CD4-positive, CD25-positive, alpha-beta regulatory T cell (primary cell): ENCODE measurements at regions not wholly inside any gene's neighbourhood (a gene's known extent, or its start where the extent isn't known, plus 50 kb on each side); places are given as distances from the start of the nearest gene placed in this dataset.

Source experiments
- ATAC-seq, 2 donors: fragments of 150-1000 bp; cut with Tn5 transposase; one replicate each; pipeline ENCODE4 v1.10.0; 2021; ENCODE audit warnings: low read depth in 2 of 2, moderate number of reproducible peaks in 2 of 2, moderate library complexity in 1 of 2
- DNase-seq, 3 donors: peaks; one replicate each; pipeline versions ENCODE4 v3.0.0 to v3.0.0-alpha.2; 2012 to 2022; ENCODE audit warnings: mixed read lengths in 1 of 3
- H3K27ac ChIP-seq: one replicate; pipeline ENCODE4 v1.7.0; 2013; ENCODE audit warnings: mild to moderate bottlenecking, low read length; ENCODE audit not compliant: insufficient read depth, poor library complexity, severe bottlenecking
- H3K27me3 ChIP-seq: one replicate; pipeline ENCODE4 v1.7.0; 2013; ENCODE audit warnings: low read length; ENCODE audit not compliant: control insufficient read depth, insufficient read depth
- H3K36me3 ChIP-seq: one replicate; pipeline ENCODE4 v1.7.0; 2013; ENCODE audit warnings: mild to moderate bottlenecking, low read length, moderate library complexity; ENCODE audit not compliant: control insufficient read depth, insufficient read depth
- H3K4me1 ChIP-seq: 2 replicates; pipeline ENCODE4 v1.7.0; 2013; ENCODE audit warnings: mild to moderate bottlenecking, low read length; ENCODE audit not compliant: insufficient read depth, control insufficient read depth, poor library complexity, severe bottlenecking
- H3K4me3 ChIP-seq: one replicate; pipeline ENCODE4 v1.7.0; 2013; ENCODE audit warnings: low read depth, mild to moderate bottlenecking, low read length, moderate library complexity
- H3K9me3 ChIP-seq, 2 experiments: 1 replicate in 1 of 2; 2 replicates in 1 of 2; pipeline ENCODE4 v1.7.0; 2013; ENCODE audit warnings: low read length in 2 of 2, mild to moderate bottlenecking in 1 of 2, moderate library complexity in 1 of 2; ENCODE audit not compliant: control insufficient read depth in 2 of 2
- H3K27ac Mint-ChIP-seq, 3 donors: one replicate each; pipeline ENCODE4 v1.8.0; 2020 to 2022; ENCODE audit warnings: mild to moderate bottlenecking in 3 of 3, mixed read lengths in 3 of 3, moderate library complexity in 2 of 3
- H3K27me3 Mint-ChIP-seq: one replicate; pipeline ENCODE4 v1.8.0; 2022; ENCODE audit warnings: mild to moderate bottlenecking, mixed read lengths
- H3K36me3 Mint-ChIP-seq: one replicate; pipeline ENCODE4 v1.8.0; 2020; ENCODE audit warnings: mixed read lengths
- H3K4me1 Mint-ChIP-seq, 4 donors: one replicate each; pipeline ENCODE4 v1.8.0; 2020 to 2022; ENCODE audit warnings: mixed read lengths in 4 of 4, mild to moderate bottlenecking in 1 of 4
- H3K4me3 Mint-ChIP-seq, 4 donors: one replicate each; pipeline ENCODE4 v1.8.0; 2020 to 2022; ENCODE audit warnings: mild to moderate bottlenecking in 4 of 4, mixed read lengths in 4 of 4, moderate library complexity in 3 of 4
- H3K9me3 Mint-ChIP-seq, 7 donors: one replicate each; pipeline ENCODE4 v1.8.0; 2020 to 2022; ENCODE audit warnings: mixed read lengths in 7 of 7, mild to moderate bottlenecking in 3 of 7, moderate library complexity in 2 of 7

DNA sequence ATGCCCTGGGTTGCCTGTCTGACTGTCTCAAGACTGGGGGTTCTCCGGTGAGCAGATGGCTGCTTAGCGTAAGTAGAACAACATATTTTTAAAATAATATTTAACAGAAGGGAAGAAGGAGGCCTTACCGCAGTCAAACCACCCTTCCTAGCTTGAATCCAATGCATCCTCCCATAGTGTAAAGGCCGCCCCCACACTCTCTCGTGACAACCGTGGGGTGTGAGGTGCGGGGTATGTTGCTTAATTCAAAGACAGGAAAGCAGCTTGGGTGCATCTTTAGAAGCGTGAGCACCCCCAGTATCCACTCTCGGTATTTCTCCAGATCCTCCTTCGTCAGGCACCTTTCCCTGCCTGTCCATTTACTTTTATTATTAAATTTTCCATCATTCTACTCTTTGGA is 501.2 kb upstream of the CDH4 start:
- Histone ChIP-seq H3K27me3 (no peaks in the 10 kb centered on the region), H3K4me1 (no peaks in the 10 kb centered on the region), H3K9me3 (no peaks in the 10 kb centered on the region), H3K27ac (no peak overlapping the region), H3K36me3 (no peaks in the 10 kb centered on the region), H3K4me3 (no peak overlapping the region)
- ATAC-seq (no peak), DNase-seq (no peak)
- Mint-ChIP-seq H3K9me3 (peaks cover 0 to 6% (median 0%) of the 10 kb centered on the region in 7 donors), H3K27ac (no peak overlapping the region), H3K4me3 (no peak overlapping the region), H3K36me3 (no peaks in the 10 kb centered on the region), H3K27me3 (no peaks in the 10 kb centered on the region), H3K4me1 (no peaks in the 10 kb centered on the region)

DNA sequence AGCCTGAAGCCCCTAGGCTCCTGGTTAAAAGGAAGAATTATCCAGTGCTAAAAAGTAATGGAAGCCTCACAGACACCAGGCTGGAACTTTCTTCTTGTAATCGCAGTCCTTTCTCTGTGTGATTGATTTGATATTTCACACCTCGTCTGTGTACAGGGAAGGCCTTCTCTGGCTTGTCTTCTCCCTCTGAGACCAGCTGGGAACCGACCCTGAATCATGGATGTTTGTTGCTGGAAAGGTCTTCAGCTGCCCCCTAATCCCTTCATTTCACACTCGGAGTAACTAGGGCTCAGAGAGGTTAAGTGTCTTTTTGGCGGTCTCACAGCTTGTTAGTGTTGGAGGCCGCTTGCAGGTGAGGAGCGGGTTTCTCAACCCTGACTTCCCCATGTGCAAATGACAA is 500.2 kb upstream of the CDH4 start:
- H3K27ac Mint-ChIP-seq, result no peak overlapping the region
- Histone ChIP-seq H3K27me3 (no peaks in the 10 kb centered on the region), H3K27ac (no peak overlapping the region), H3K9me3 (no peaks in the 10 kb centered on the region), H3K4me1 (no peaks in the 10 kb centered on the region), H3K4me3 (no peak overlapping the region), H3K36me3 (no peaks in the 10 kb centered on the region)
- no peak for ATAC-seq
- DNase-seq, result no peak
- no peaks in the 10 kb centered on the region for H3K27me3 Mint-ChIP-seq
- peaks cover 0 to 4% (median 0%) of the 10 kb centered on the region in 7 donors for H3K9me3 Mint-ChIP-seq
- no peaks in the 10 kb centered on the region for H3K4me1 Mint-ChIP-seq
- no peak overlapping the region for H3K4me3 Mint-ChIP-seq
- H3K36me3 Mint-ChIP-seq, result no peaks in the 10 kb centered on the region

DNA sequence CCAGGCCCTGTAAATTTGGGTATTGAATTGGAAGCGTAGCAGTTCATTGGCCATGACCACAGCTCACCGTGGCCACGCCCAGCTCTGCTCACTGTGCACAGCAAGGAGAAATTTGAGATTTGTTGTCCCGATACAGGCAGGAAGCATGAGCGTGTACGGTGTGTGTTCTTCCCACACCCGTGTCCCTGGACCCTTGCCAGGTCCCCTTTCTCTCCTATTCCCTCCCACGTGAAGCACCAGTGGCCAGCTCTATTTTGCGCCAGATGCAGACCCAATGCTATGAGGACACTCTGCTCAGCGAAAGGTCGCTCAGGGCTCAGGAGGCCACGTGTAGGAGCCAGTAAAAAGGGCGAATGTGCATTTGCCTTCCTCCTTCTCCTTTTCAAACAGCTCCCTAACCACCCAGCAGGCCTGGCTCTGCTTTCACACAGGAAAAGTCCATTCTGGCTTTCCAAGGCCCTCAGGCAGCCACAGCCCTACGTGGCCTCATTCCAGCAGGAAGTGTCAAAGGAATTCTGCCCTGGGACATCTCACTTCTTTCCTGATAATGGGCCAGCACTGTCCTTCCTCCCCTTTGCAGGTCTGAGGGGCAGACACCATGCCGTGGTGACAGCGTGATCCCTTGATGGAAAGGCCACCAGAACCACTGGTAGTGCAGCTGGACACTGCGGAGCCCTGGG is 499.2 kb upstream of the CDH4 start:
- no peak overlapping the region for H3K27ac Mint-ChIP-seq
- H3K9me3 Mint-ChIP-seq, result peaks cover 0 to 4% (median 0%) of the 10 kb centered on the region in 7 donors
- H3K36me3 ChIP-seq, result no peaks in the 10 kb centered on the region
- no peak overlapping the region for H3K27ac ChIP-seq
- no peak overlapping the region for H3K4me3 ChIP-seq
- no peaks in the 10 kb centered on the region for H3K36me3 Mint-ChIP-seq
- no peaks in the 10 kb centered on the region for H3K9me3 ChIP-seq
- DNase-seq (no peak), ATAC-seq (no peak)
- no peaks in the 10 kb centered on the region for H3K27me3 ChIP-seq
- H3K4me1 Mint-ChIP-seq, result no peaks in the 10 kb centered on the region
- H3K4me1 ChIP-seq, result no peaks in the 10 kb centered on the region
- H3K4me3 Mint-ChIP-seq, result no peak overlapping the region
- no peaks in the 10 kb centered on the region for H3K27me3 Mint-ChIP-seq

DNA sequence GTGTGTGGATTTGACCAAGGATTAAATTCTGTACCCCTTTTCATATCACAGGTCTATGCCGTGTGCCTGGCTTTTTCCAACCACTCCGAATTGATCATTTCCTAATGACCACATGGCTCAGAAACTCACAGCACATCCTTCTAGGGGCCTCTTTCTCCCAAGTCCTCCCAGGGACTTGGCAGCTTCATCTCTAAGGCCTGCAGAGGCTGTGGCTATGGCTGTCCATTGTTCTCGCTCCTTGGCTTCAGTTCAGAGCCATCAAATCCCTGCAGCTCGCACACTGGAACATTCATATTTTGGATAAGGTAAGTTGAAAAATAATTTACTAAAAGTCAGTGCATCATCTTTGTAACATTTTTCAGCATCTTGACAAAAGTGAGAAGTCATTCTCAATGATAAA is 497.2 kb upstream of the CDH4 start:
- H3K4me3 Mint-ChIP-seq, result no peak overlapping the region
- no peaks in the 10 kb centered on the region for H3K4me1 ChIP-seq
- ATAC-seq (no peak), DNase-seq (no peak)
- H3K9me3 Mint-ChIP-seq, result peaks cover 0 to 3% (median 0%) of the 10 kb centered on the region in 7 donors
- no peak overlapping the region for H3K27ac Mint-ChIP-seq
- H3K27ac ChIP-seq, result no peak overlapping the region
- no peak overlapping the region for H3K4me3 ChIP-seq
- H3K27me3 Mint-ChIP-seq, result no peaks in the 10 kb centered on the region
- no peaks in the 10 kb centered on the region for H3K36me3 ChIP-seq
- no peaks in the 10 kb centered on the region for H3K9me3 ChIP-seq
- H3K4me1 Mint-ChIP-seq, result no peaks in the 10 kb centered on the region
- H3K27me3 ChIP-seq, result no peaks in the 10 kb centered on the region
- H3K36me3 Mint-ChIP-seq, result no peaks in the 10 kb centered on the region

DNA sequence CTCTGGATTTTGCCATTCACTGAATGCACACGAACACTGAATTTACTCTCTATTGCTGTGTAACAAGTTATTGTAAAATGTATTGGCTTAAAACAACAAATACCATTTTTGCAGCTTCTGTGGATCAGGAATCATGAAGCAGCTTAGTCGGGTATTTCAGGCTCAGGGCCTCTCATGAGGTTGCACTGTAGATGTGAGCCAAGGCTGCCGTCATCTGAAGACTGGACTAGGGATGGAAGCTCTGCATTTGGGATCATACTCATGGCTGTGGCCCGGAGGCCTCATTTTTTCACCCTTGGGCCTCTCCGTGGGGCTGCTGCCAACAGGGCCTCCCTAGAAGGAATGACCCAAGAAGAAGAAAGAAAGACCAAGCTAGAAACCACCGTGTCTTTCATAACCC is 492.4 kb upstream of the CDH4 start:
- no peak overlapping the region for H3K27ac Mint-ChIP-seq
- ATAC-seq, result no peak

DNA sequence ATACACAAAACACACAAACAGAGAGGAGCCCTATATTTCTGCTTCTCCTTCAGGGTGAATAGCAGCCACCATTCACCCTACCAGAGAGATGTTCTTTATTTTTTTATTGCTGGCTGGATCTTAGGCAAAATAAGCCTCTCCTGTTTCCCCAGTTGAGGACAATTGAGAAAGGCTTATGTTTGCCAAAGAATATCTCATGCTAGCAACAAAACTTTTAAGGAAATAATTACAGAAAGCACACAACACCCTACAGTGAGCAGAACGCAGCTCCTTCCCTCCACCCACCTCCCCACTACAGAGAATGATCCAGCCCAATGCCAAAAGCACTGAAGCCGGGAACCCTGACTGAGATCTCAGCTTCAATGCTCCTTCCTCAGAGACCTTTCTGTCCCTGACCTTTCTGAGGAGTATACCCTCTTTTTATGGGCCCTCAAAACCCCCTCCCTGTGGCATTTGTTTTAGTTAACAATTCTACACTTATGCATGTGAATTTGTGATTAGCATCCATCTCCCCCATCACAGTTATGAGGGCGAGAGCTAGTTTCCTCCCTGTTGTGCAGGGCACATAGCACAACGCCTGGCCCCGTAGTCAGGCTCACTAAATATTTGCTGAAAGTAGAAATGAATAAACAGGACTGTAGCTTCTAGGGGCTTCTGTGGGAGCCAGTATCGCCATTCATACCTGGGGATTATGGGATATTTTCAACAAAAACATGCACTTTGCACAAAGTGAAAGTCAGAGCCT is 491.6 kb upstream of the CDH4 start:
- no peak overlapping the region for H3K27ac Mint-ChIP-seq
- H3K27me3 Mint-ChIP-seq, result no peaks in the 10 kb centered on the region
- H3K4me1 Mint-ChIP-seq, result no peaks in the 10 kb centered on the region

More for the DNA sequence above, 492.4 kb upstream of the CDH4 start:
- Histone ChIP-seq H3K4me3 (no peak overlapping the region), H3K27ac (no peak overlapping the region), H3K36me3 (no peaks in the 10 kb centered on the region), H3K9me3 (no peaks in the 10 kb centered on the region), H3K27me3 (peaks cover 2% of the 10 kb centered on the region), H3K4me1 (no peaks in the 10 kb centered on the region)
- Mint-ChIP-seq H3K36me3 (no peaks in the 10 kb centered on the region), H3K4me3 (no peak overlapping the region), H3K9me3 (peaks cover 0 to 3% (median 0%) of the 10 kb centered on the region in 7 donors), H3K27me3 (no peaks in the 10 kb centered on the region), H3K4me1 (no peaks in the 10 kb centered on the region)
- no peak for DNase-seq

DNA sequence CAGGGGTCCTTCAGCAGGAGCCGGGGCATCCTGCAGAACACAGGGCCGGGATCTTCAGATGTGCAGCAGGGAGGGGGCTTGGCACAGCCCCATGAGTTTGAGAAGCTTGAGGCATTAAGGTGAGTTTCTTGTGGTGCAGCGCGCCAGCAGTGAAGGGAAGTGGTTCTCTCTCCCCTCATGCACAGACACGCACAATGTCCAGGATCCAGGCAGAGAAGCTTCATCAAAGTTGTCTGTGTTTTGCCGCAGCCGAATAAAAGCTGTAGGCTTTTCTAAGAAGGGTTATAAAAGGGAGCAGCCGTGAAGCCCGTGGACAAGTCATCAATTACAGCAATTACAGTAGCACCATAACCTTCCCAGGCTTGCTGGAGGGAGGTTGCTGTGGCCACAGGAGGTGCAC is 491.0 kb upstream of the CDH4 start:
- no peak overlapping the region for H3K4me3 ChIP-seq
- H3K27me3 ChIP-seq, result peaks cover 2% of the 10 kb centered on the region
- no peak overlapping the region for H3K27ac ChIP-seq
- H3K4me1 ChIP-seq, result no peaks in the 10 kb centered on the region
- no peaks in the 10 kb centered on the region for H3K36me3 Mint-ChIP-seq
- DNase-seq, result no peak
- no peak for ATAC-seq
- no peaks in the 10 kb centered on the region for H3K27me3 Mint-ChIP-seq
- no peaks in the 10 kb centered on the region for H3K9me3 ChIP-seq
- H3K36me3 ChIP-seq, result no peaks in the 10 kb centered on the region
- no peaks in the 10 kb centered on the region for H3K4me1 Mint-ChIP-seq
- no peak overlapping the region for H3K27ac Mint-ChIP-seq
- no peak overlapping the region for H3K4me3 Mint-ChIP-seq
- peaks cover 0 to 3% (median 0%) of the 10 kb centered on the region in 7 donors for H3K9me3 Mint-ChIP-seq

More for the DNA sequence above, 491.6 kb upstream of the CDH4 start:
- peaks cover 2% of the 10 kb centered on the region for H3K27me3 ChIP-seq
- Mint-ChIP-seq H3K9me3 (peaks cover 0 to 3% (median 0%) of the 10 kb centered on the region in 7 donors), H3K36me3 (no peaks in the 10 kb centered on the region), H3K4me3 (no peak overlapping the region)
- no peak overlapping the region for H3K27ac ChIP-seq
- H3K36me3 ChIP-seq, result no peaks in the 10 kb centered on the region
- DNase-seq (no peak), ATAC-seq (no peak)
- no peak overlapping the region for H3K4me3 ChIP-seq
- H3K4me1 ChIP-seq, result no peaks in the 10 kb centered on the region
- no peaks in the 10 kb centered on the region for H3K9me3 ChIP-seq

DNA sequence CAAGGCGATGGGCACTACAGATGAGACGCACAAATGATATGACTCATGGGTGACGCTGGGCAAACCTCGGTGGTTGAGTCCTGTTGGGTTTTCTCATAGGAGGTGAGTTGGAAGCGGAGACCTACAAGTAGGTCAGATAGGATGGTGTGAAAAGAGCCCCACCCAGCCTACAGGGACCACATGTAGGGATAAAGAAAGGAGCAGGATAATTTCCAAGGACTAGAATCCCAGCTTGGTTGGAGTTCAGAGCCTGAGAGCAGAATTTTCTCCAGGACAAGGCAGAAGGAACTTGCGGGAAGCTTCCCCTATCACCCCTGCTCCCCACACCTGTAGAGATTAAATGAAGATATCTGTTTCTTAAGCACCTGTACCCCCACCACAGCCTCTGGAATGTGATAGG is 489.7 kb upstream of the CDH4 start:
- Mint-ChIP-seq H3K36me3 (no peaks in the 10 kb centered on the region), H3K27me3 (peaks cover 4% of the 10 kb centered on the region), H3K4me1 (no peaks in the 10 kb centered on the region), H3K9me3 (peaks cover 0 to 3% (median 0%) of the 10 kb centered on the region in 7 donors), H3K27ac (no peak overlapping the region), H3K4me3 (no peak overlapping the region)
- ATAC-seq (no peak), DNase-seq (no peak)
- Histone ChIP-seq H3K9me3 (no peaks in the 10 kb centered on the region), H3K4me1 (no peaks in the 10 kb centered on the region), H3K4me3 (no peak overlapping the region), H3K27me3 (peaks cover 2% of the 10 kb centered on the region), H3K27ac (no peak overlapping the region), H3K36me3 (no peaks in the 10 kb centered on the region)
